HepG2 (cell line): ENCODE measurements at regions not wholly inside any gene's neighbourhood (a gene's known extent, or its start where the extent isn't known, plus 50 kb on each side); places are given as distances from the start of the nearest gene placed in this dataset.

Source experiments
- CENPBD1 ChIP-seq: sonication (generic); formaldehyde crosslinking; IDR thresholded peaks from 2 replicates; pipeline ENCODE4 v1.8.0; 2022; ENCODE audit warnings: missing genetic modification reagents, low read depth, mild to moderate bottlenecking, borderline replicate concordance
- MYNN ChIP-seq: sonication (generic); formaldehyde crosslinking; IDR thresholded peaks from 2 replicates; pipeline ENCODE4 v1.4.0; 2020; ENCODE audit warnings: mild to moderate bottlenecking, low read depth, missing genetic modification reagents
- RBM39 ChIP-seq: fragments of 200-400 bp; formaldehyde crosslinking; IDR thresholded peaks from one replicate; pipeline ENCODE4 v1.6.1; 2018; ENCODE audit warnings: antibody characterized with exemption, mild to moderate bottlenecking, low read depth, low read length; ENCODE audit not compliant: poor library complexity, severe bottlenecking
- ZNF567 ChIP-seq: sonication (generic); formaldehyde crosslinking; IDR thresholded peaks from 2 replicates; pipeline ENCODE4 v1.8.1; 2023; ENCODE audit warnings: mild to moderate bottlenecking, missing genetic modification reagents, borderline replicate concordance

DNA sequence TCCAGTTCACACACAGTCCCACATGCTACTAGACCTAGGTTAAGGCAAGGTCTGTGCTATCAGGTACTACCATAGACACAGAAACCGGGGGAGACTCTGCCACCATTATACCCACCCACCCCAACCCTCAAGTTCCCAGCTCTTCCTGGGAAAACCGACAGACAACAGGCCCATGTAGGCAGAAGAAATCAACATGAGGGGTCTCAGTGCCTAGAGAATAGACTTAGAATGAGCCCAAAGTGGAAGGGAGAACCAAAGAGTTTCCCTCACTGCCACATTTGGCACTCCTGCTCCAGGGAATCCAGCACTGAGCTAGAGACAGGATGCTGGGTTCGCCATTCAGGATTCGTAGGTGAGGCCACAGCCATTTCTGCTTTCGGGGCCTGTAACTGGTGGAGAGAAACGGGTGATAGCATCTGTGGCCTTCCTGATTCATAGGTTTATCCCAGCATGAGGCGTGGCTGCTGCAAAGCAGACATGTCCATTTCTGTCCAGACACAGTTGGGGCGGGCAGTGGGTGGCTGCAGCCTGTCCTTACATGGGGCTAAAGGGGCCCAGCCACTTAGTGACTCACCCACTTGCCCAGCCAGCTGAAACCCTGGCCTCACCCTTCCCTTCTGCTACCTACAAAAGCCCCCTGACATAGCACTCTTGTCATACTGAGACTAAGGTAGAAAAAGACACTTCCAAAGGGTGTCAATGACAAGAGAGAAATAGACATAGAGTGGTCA is 69.4 kb downstream of the IRF2BPL start:
- no peak for TF ChIP-seq MYNN (CRISPR knock-in tag)
- no peak for TF ChIP-seq ZNF567
- no peak for TF ChIP-seq RBM39
- TF ChIP-seq CENPBD1 = no peak
